CD14-positive monocyte (primary cell): ENCODE measurements at regions not wholly inside any gene's neighbourhood (a gene's known extent, or its start where the extent isn't known, plus 50 kb on each side); places are given as distances from the start of the nearest gene placed in this dataset.

ENCODE experiments used
- DNase-seq, 3 donors: peaks; one replicate each; pipeline ENCODE4 v3.0.0-alpha.2; 2011 to 2022
- H2AFZ ChIP-seq: 2 replicates; pipeline ENCODE4 v1.6.0; 2012; ENCODE audit warnings: mild to moderate bottlenecking, low read depth, low read length, inconsistent platforms; ENCODE audit not compliant: insufficient read depth, poor library complexity, severe bottlenecking
- H3K27ac ChIP-seq, 2 donors: 1 replicate in 1 of 2; 2 replicates in 1 of 2; pipeline ENCODE4 v1.5.1; 2012 to 2013; ENCODE audit warnings: low read length in 2 of 2, control low read depth in 1 of 2, inconsistent platforms in 1 of 2, low read depth in 1 of 2, mild to moderate bottlenecking in 1 of 2
- H3K27me3 ChIP-seq, 2 donors: one replicate each; pipeline versions ENCODE4 v1.6.0 to v1.6.1; 2011 to 2013; ENCODE audit warnings: low read length in 2 of 2; ENCODE audit not compliant: control insufficient read depth in 2 of 2, insufficient read depth in 2 of 2
- H3K36me3 ChIP-seq, 2 donors: replicated peaks in 1 of 2; 1 replicate in 1 of 2; 2 replicates in 1 of 2; pipeline versions ENCODE4 v1.5.1 to v1.6.1; 2012 to 2013; ENCODE audit warnings: low read length in 2 of 2, control low read depth in 1 of 2, inconsistent platforms in 1 of 2, mild to moderate bottlenecking in 1 of 2; ENCODE audit not compliant: insufficient read depth in 2 of 2, control insufficient read depth in 1 of 2
- H3K4me1 ChIP-seq, 2 donors: 1 replicate in 1 of 2; 2 replicates in 1 of 2; pipeline versions ENCODE4 v1.5.1 to v1.6.1; 2012 to 2013; ENCODE audit warnings: low read length in 2 of 2, control low read depth in 1 of 2, inconsistent platforms in 1 of 2, mild to moderate bottlenecking in 1 of 2, moderate library complexity in 1 of 2; ENCODE audit not compliant: insufficient read depth in 2 of 2, control insufficient read depth in 1 of 2
- H3K4me2 ChIP-seq: replicated peaks from 2 replicates; pipeline ENCODE3; 2012; ENCODE audit warnings: low read length, moderate library complexity, mild to moderate bottlenecking; ENCODE audit not compliant: poor library complexity, severe bottlenecking; ENCODE audit errors: extremely low read depth
- H3K4me3 ChIP-seq, 3 experiments: fragments of 200-600 bp in 1 of 3; sonication (generic) in 1 of 3; replicated peaks in 1 of 3; 1 replicate in 2 of 3; 2 replicates in 1 of 3; pipeline ENCODE4 v1.5.1; 2011 to 2013; ENCODE audit warnings: low read length in 3 of 3, mild to moderate bottlenecking in 3 of 3, control low read depth in 2 of 3, low read depth in 2 of 3, inconsistent platforms in 1 of 3, moderate library complexity in 1 of 3
- H3K79me2 ChIP-seq: 2 replicates; pipeline ENCODE4 v1.6.0; 2012; ENCODE audit warnings: mild to moderate bottlenecking, control low read depth, inconsistent platforms, low read length, moderate library complexity; ENCODE audit not compliant: insufficient read depth
- H3K9ac ChIP-seq: 2 replicates; pipeline ENCODE4 v1.6.0; 2017; ENCODE audit warnings: low read length, mild to moderate bottlenecking; ENCODE audit not compliant: insufficient read depth, poor library complexity, severe bottlenecking
- H3K9me3 ChIP-seq, 2 donors: replicated peaks in 1 of 2; 1 replicate in 1 of 2; 2 replicates in 1 of 2; pipeline versions ENCODE4 v1.5.1 to v1.6.1; 2012 to 2013; ENCODE audit warnings: low read length in 2 of 2, control low read depth in 1 of 2; ENCODE audit not compliant: control insufficient read depth in 1 of 2, insufficient read depth in 1 of 2
- H4K20me1 ChIP-seq: 2 replicates; pipeline ENCODE4 v1.6.0; 2012; ENCODE audit warnings: mild to moderate bottlenecking, low read length, control low read depth, moderate library complexity; ENCODE audit not compliant: insufficient read depth
- H3K27ac Mint-ChIP-seq, 7 donors: one replicate each; pipeline ENCODE4 v1.8.0; 2020; ENCODE audit warnings: mild to moderate bottlenecking in 7 of 7, mixed read lengths in 7 of 7, moderate library complexity in 6 of 7, inconsistent platforms in 2 of 7
- H3K27me3 Mint-ChIP-seq, 3 donors: one replicate each; pipeline ENCODE4 v1.8.0; 2021 to 2022; ENCODE audit warnings: low read depth in 3 of 3, mild to moderate bottlenecking in 3 of 3, mixed read lengths in 3 of 3, moderate library complexity in 3 of 3, inconsistent platforms in 1 of 3
- H3K36me3 Mint-ChIP-seq, 2 donors: one replicate each; pipeline ENCODE4 v1.8.0; 2020; ENCODE audit warnings: mixed read lengths in 2 of 2, inconsistent platforms in 1 of 2, mild to moderate bottlenecking in 1 of 2
- H3K4me1 Mint-ChIP-seq: one replicate; pipeline ENCODE4 v1.8.0; 2020; ENCODE audit warnings: mild to moderate bottlenecking, mixed read lengths
- H3K4me3 Mint-ChIP-seq, 2 donors: one replicate each; pipeline ENCODE4 v1.8.0; 2020; ENCODE audit warnings: mild to moderate bottlenecking in 2 of 2, mixed read lengths in 2 of 2, moderate library complexity in 1 of 2
- H3K9me3 Mint-ChIP-seq, 7 donors: one replicate each; pipeline ENCODE4 v1.8.0; 2020 to 2022; ENCODE audit warnings: mixed read lengths in 7 of 7, mild to moderate bottlenecking in 6 of 7, moderate library complexity in 6 of 7, inconsistent platforms in 2 of 7
- CTCF ChIP-seq: fragments of 200-600 bp; IDR thresholded peaks from one replicate; pipeline ENCODE4 v1.8.0; 2022; ENCODE audit warnings: antibody characterized with exemption, mild to moderate bottlenecking
- WGBS: methylation state at CpG from one replicate; pipeline ENCODE4 v1.1.5; 2013; ENCODE audit warnings: missing lambda C conversion rate; ENCODE audit not compliant: insufficient coverage; 5-methylcytosine and 5-hydroxymethylcytosine counted together
- intact Hi-C, 2 donors: fragments of 100-400 bp; cut with micrococcal nuclease; formaldehyde crosslinking; loops; one replicate each; pipeline versions ENCODE4 v1.15.0 to v1.15.1; 2023

GRCh38 chr2:173649527-173650219 is 295.0 kb downstream of the CDCA7 start:
- Histone ChIP-seq H3K4me2 (no peak overlapping the region), H4K20me1 (no peaks in the 10 kb centered on the region), H3K4me3 (no peak overlapping the region), H3K79me2 (no peaks in the 10 kb centered on the region), H3K27ac (no peak overlapping the region), H3K36me3 (no peaks in the 10 kb centered on the region), H3K9ac (no peak overlapping the region), H3K27me3 (no peaks in the 10 kb centered on the region), H2AFZ (no peak overlapping the region), H3K4me1 (no peaks in the 10 kb centered on the region), H3K9me3 (no peaks in the 10 kb centered on the region)
- Mint-ChIP-seq H3K4me3 (peak overlapping the region in 1 of 2 donors; percentile 23), H3K4me1 (peaks cover 3% of the 10 kb centered on the region), H3K9me3 (peaks cover 0 to 2% (median 1%) of the 10 kb centered on the region in 7 donors), H3K27me3 (peaks cover 0 to 8% (median 7%) of the 10 kb centered on the region in 3 donors), H3K36me3 (no peaks in the 10 kb centered on the region), H3K27ac (peak overlapping the region in 1 of 7 donors; percentile 45)
- TF ChIP-seq CTCF, result no peak
- 22% methylated on average over 1 of the region's 9 CpGs for WGBS
- intact Hi-C loops, result no loop called here
- no peak for DNase-seq

DNA sequence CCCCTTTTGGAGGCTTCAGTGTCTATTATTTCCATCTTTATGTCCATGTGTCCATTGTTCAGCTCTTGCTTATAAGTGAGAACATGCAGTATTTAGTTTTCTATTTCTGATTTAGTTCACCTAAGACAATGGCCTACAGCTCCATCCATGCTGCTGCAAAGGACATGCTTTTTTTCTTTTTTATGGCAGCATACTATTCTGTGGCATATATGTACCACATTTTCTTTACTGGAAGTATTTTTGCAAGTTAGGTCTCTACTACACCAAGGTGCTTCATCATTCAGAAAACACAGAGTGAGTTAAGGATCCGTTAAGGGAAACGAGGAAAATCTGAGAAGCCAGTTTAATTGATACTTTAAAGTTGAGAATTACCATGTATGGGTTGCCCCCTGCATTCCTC is 297.2 kb downstream of the CDCA7 start:
- Mint-ChIP-seq H3K9me3 (peaks cover 0 to 2% (median 0%) of the 10 kb centered on the region in 7 donors), H3K27me3 (peaks cover 0 to 10% (median 7%) of the 10 kb centered on the region in 3 donors), H3K4me1 (peaks cover 3% of the 10 kb centered on the region), H3K4me3 (no peak overlapping the region), H3K36me3 (no peaks in the 10 kb centered on the region), H3K27ac (no peak overlapping the region)
- intact Hi-C loops, result no loop called here
- no peak for TF ChIP-seq CTCF
- no CpG with 5 or more reads among the region's 2 CpGs for WGBS
- H3K4me2 ChIP-seq, result no peak overlapping the region
- no peaks in the 10 kb centered on the region for H3K36me3 ChIP-seq
- H3K9me3 ChIP-seq, result no peaks in the 10 kb centered on the region
- DNase-seq, result no peak
- H3K4me3 ChIP-seq, result no peak overlapping the region
- no peaks in the 10 kb centered on the region for H3K79me2 ChIP-seq
- H3K27ac ChIP-seq, result no peak overlapping the region
- no peaks in the 10 kb centered on the region for H3K27me3 ChIP-seq
- no peaks in the 10 kb centered on the region for H3K4me1 ChIP-seq
- H3K9ac ChIP-seq, result no peak overlapping the region
- H2AFZ ChIP-seq, result no peak overlapping the region
- no peaks in the 10 kb centered on the region for H4K20me1 ChIP-seq
